Immature natural killer cell (primary cell): ENCODE measurements at regions not wholly inside any gene's neighbourhood (a gene's known extent, or its start where the extent isn't known, plus 50 kb on each side); places are given as distances from the start of the nearest gene placed in this dataset.
A peak's percentile ranks its signal among the peaks of the same experiment; 100 is the strongest.

ENCODE experiments used
- DNase-seq, 3 donors: peaks; one replicate each; pipeline ENCODE4 v3.0.0; 2022; ENCODE audit warnings: mixed read lengths in 1 of 3
- H3K27ac Mint-ChIP-seq, 6 donors: one replicate each; pipeline ENCODE4 v1.8.0; 2020; ENCODE audit warnings: mixed read lengths in 6 of 6, mild to moderate bottlenecking in 5 of 6, inconsistent platforms in 4 of 6, moderate library complexity in 3 of 6
- H3K27me3 Mint-ChIP-seq, 3 donors: one replicate each; pipeline ENCODE4 v1.8.0; 2020 to 2021; ENCODE audit warnings: low read depth in 3 of 3, mild to moderate bottlenecking in 3 of 3, mixed read lengths in 3 of 3, moderate library complexity in 3 of 3, inconsistent platforms in 1 of 3
- H3K36me3 Mint-ChIP-seq, 3 donors: one replicate each; pipeline ENCODE4 v1.8.0; 2020; ENCODE audit warnings: mixed read lengths in 3 of 3, inconsistent platforms in 2 of 3, mild to moderate bottlenecking in 2 of 3
- H3K4me1 Mint-ChIP-seq, 2 donors: one replicate each; pipeline ENCODE4 v1.8.0; 2020; ENCODE audit warnings: inconsistent platforms in 2 of 2, mild to moderate bottlenecking in 2 of 2, mixed read lengths in 2 of 2, moderate library complexity in 1 of 2
- H3K4me3 Mint-ChIP-seq, 5 donors: one replicate each; pipeline ENCODE4 v1.8.0; 2020; ENCODE audit warnings: mild to moderate bottlenecking in 5 of 5, mixed read lengths in 5 of 5, inconsistent platforms in 3 of 5, moderate library complexity in 3 of 5
- H3K9me3 Mint-ChIP-seq, 6 donors: one replicate each; pipeline ENCODE4 v1.8.0; 2020; ENCODE audit warnings: mild to moderate bottlenecking in 6 of 6, mixed read lengths in 6 of 6, inconsistent platforms in 4 of 6, moderate library complexity in 3 of 6

DNA sequence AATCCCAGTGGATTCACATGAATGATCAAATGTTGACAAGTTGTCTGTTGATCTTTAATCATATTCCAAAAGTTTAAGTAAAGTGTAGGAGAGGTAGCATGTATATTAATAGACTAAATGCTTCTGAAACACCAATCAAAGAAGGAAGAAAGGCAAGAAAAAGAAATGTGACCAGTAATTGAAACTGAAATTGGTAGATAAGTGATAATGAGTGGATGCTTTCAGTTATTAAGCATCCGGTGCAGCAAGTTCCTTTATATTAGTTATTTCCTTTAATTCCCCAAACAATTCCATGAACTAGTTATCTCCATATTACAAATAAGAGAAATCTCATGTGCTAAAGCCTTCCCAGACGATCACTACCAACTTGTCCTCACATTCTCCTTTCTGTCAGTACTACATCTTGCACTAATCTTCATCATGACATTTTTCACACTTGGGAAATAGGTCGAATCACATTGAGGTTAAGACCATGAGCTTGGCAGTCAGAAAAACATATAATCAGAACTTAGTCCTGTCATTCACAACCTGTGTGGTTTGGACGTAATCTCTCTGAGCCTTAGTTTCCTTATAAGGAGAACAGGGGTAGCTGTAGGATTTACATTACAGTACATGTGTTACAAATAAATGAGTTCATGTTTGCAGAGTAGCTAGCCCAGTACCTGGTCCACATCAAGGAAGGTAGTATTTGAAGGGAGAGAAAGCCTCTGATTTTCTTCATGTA, 182.1 kb downstream of the NOL4 start:
- H3K4me1 Mint-ChIP-seq = no peaks in the 10 kb centered on the region
- H3K4me3 Mint-ChIP-seq = no peak overlapping the region
- H3K36me3 Mint-ChIP-seq = no peaks in the 10 kb centered on the region
- H3K27ac Mint-ChIP-seq = no peak overlapping the region
- DNase-seq = no peak
- H3K9me3 Mint-ChIP-seq = peaks cover 0 to 15% (median 7%) of the 10 kb centered on the region in 6 donors
- H3K27me3 Mint-ChIP-seq = no peaks in the 10 kb centered on the region

DNA sequence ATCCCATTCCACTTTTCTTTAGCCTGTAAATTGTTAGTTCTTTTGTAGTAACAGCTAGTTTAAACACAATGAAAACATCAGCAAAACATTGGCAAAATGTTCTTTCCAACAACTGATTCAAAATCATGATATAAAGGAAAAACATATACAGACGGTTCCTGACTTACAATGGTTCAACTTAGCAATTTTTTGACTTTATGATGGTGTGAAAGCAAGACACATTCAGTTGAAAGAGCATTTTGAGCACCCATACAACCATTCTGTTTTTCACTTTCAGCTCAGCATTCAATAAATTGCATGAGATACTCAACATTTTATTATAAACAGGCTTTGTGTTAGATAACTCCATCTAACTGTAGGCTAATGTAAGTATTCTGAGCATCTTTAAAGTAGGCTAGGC, 185.1 kb downstream of the NOL4 start:
- Mint-ChIP-seq H3K27me3 (no peaks in the 10 kb centered on the region), H3K4me3 (no peak overlapping the region), H3K4me1 (no peaks in the 10 kb centered on the region), H3K27ac (no peak overlapping the region), H3K36me3 (no peaks in the 10 kb centered on the region), H3K9me3 (peaks cover 3 to 18% (median 9%) of the 10 kb centered on the region in 6 donors)
- DNase-seq = no peak

DNA sequence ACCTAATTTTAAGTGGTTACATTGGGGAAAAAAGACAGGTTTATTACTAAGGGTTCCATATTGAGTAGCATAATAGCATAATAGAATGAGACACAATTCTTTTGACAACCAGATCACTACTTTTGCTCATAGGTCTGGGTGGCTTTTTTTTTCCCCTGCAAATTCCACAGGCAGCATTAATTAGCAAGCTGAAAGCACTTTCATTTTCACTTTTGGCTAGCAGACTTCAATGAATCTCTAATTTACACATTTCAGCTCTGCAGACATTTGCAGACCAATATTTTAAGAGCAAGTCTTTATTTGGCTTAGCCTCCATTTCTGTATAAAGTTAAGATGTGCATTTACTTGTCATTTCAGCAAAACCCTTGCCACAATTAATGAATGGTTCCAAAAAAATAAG, 185.5 kb downstream of the NOL4 start:
- peaks cover 4 to 16% (median 10%) of the 10 kb centered on the region in 6 donors for H3K9me3 Mint-ChIP-seq
- H3K4me1 Mint-ChIP-seq = no peaks in the 10 kb centered on the region
- H3K27me3 Mint-ChIP-seq = no peaks in the 10 kb centered on the region
- DNase-seq = no peak
- peak overlapping the region in 1 of 5 donors; percentile 35 for H3K4me3 Mint-ChIP-seq
- H3K27ac Mint-ChIP-seq = no peak overlapping the region
- H3K36me3 Mint-ChIP-seq = no peaks in the 10 kb centered on the region

DNA sequence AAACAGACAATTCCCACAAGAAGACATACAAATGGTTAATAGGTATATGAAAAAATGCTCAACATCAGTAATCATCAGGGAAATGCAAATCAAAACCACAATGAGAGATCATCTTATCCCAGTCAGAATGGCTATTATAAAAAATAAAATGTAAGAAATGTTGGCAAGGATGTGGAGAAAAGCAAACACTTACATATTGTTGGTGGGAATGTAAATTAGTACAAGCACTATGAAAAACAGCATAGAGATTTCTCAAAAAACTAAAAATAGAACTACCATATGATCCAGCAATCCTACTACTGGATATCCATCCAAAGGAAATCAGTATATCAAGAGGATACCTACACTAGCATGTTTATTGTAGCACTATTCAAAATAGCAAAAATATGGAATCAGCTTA, 186.6 kb downstream of the NOL4 start:
- Mint-ChIP-seq H3K4me1 (no peaks in the 10 kb centered on the region), H3K4me3 (no peak overlapping the region), H3K27ac (no peak overlapping the region), H3K9me3 (peaks cover 8 to 24% (median 14%) of the 10 kb centered on the region in 6 donors), H3K36me3 (peaks cover 0 to 6% (median 0%) of the 10 kb centered on the region in 3 donors), H3K27me3 (no peaks in the 10 kb centered on the region)
- no peak for DNase-seq

DNA sequence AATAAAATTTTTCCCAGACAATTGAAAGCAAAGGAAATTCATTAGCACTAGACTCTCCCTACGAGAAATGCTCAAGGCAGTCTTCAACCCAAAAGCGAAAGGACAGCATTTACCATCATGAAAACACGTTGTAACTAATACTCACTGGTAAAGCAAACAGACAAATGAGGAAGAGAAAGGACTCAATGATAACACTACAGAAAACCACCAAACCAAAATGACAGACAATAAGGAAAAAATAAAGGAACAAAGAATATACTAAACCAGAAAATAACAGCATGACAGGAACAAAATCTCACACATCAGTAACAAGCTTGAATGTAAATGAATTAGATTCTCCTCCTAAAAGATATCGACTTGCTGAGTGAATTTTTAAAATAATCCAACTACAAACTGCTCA, 190.7 kb downstream of the NOL4 start:
- DNase-seq = no peak
- H3K4me1 Mint-ChIP-seq = no peaks in the 10 kb centered on the region
- no peak overlapping the region for H3K27ac Mint-ChIP-seq
- peaks cover 11 to 31% (median 19%) of the 10 kb centered on the region in 6 donors for H3K9me3 Mint-ChIP-seq
- peaks cover 0 to 2% (median 0%) of the 10 kb centered on the region in 3 donors for H3K27me3 Mint-ChIP-seq
- peaks cover 0 to 6% (median 0%) of the 10 kb centered on the region in 3 donors for H3K36me3 Mint-ChIP-seq
- no peak overlapping the region for H3K4me3 Mint-ChIP-seq

DNA sequence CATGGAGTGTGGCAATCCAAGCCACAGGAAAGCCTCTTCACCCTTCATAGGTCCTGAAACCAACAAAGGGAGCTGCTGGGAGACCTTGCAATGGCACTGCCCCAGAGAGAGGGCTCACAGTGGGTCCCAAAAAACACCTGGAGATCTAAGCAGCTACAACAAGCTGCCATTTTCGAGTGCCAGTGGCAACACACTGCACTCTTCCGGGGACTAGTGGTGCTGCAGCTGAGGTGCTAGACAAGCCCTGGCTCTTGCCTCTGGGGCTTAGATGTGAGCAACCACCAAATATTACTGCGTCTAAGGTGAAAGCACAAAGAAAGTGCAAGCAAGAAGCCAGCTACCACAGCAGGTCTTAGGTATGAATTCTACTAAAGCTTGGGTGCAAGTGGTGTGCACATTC, 192.9 kb downstream of the NOL4 start:
- Mint-ChIP-seq H3K27ac (no peak overlapping the region), H3K9me3 (peaks cover 11 to 31% (median 15%) of the 10 kb centered on the region in 6 donors), H3K4me1 (no peaks in the 10 kb centered on the region)

DNA sequence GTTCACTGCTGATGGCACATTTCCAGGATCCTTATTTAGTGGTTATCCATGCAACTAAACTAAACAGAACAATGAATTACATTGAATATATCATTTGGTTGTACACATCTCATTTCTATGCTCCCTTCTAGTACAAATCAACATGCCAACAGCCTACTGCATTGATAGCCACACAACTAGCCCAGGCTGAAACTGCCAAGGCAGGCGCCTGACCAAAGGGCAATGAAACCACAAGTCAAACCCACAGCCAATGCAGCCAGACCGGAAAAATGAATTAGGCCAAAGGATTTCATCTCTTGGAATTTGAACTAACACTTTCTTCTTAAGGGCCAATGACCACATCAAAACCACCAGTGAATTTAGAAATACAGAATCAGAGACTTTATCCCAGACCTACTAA, 196.4 kb downstream of the NOL4 start:
- H3K27me3 Mint-ChIP-seq = peaks cover 0 to 2% (median 1%) of the 10 kb centered on the region in 3 donors
- no peak overlapping the region for H3K4me3 Mint-ChIP-seq
- DNase-seq = no peak
- peaks cover 3 to 23% (median 8%) of the 10 kb centered on the region in 6 donors for H3K9me3 Mint-ChIP-seq
- H3K4me1 Mint-ChIP-seq = no peaks in the 10 kb centered on the region
- no peaks in the 10 kb centered on the region for H3K36me3 Mint-ChIP-seq
- H3K27ac Mint-ChIP-seq = no peak overlapping the region

More for the DNA sequence above, 192.9 kb downstream of the NOL4 start:
- no peak overlapping the region for H3K4me3 Mint-ChIP-seq
- H3K27me3 Mint-ChIP-seq = peaks cover 0 to 2% (median 0%) of the 10 kb centered on the region in 3 donors
- DNase-seq = no peak
- H3K36me3 Mint-ChIP-seq = peaks cover 0 to 6% (median 0%) of the 10 kb centered on the region in 3 donors

DNA sequence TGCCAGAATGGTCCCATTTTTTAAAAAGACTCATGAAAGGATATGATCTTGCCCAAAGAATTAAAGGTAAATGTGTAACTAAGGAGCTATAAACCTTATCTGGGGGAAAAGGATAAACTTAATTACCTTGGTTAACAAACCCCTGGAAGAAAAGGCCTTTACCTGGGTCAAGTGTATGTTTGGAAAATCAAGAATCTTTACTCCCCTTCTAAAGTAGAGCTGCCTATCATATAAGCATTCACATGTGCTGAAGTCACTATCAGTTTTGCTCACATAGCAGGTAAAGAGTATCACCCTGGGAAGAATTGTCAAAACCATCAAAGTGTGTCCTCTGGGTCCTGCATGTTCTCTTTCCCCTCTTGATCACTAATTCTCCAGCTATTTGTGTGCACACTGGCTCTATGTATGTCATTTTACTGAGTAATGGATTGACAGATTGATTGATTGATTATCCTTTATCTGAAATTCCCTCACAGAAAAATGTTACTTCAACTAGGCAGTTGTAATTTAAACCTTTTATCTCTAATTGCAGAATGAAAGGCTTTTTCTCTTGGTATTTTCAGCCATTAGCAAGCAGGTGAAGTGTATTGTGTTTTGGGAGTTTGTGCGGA, 199.4 kb downstream of the NOL4 start:
- peaks cover 0 to 1% (median 0%) of the 10 kb centered on the region in 3 donors for H3K27me3 Mint-ChIP-seq
- no peak for DNase-seq
- no peak overlapping the region for H3K27ac Mint-ChIP-seq
- H3K36me3 Mint-ChIP-seq = no peaks in the 10 kb centered on the region
- H3K4me1 Mint-ChIP-seq = no peaks in the 10 kb centered on the region
- H3K9me3 Mint-ChIP-seq = peaks cover 3 to 28% (median 7%) of the 10 kb centered on the region in 6 donors
- H3K4me3 Mint-ChIP-seq = no peak overlapping the region

DNA sequence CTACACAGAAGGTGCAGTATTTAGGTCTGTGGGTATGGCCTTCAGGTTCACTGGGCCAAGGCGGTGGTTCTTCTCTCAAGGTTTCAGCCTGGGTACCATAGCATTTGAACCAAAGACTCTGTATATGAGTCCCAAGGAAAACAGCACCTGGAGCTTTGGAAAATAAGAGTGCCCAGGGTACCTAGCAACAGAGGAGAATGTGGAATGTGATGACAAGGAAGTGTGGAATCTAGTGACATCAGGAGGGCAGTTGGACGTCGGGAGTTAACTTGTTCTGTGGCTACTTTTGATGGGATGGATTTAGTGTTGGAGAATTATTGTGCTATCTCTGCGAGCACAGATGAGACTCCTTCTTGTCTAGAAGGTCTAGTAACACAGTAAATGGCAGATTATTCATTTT, 201.2 kb downstream of the NOL4 start:
- Mint-ChIP-seq H3K27me3 (peaks cover 0 to 1% (median 0%) of the 10 kb centered on the region in 3 donors), H3K4me3 (no peak overlapping the region), H3K36me3 (no peaks in the 10 kb centered on the region), H3K4me1 (no peaks in the 10 kb centered on the region), H3K27ac (no peak overlapping the region), H3K9me3 (peaks cover 0 to 25% (median 6%) of the 10 kb centered on the region in 6 donors)
- DNase-seq = no peak

DNA sequence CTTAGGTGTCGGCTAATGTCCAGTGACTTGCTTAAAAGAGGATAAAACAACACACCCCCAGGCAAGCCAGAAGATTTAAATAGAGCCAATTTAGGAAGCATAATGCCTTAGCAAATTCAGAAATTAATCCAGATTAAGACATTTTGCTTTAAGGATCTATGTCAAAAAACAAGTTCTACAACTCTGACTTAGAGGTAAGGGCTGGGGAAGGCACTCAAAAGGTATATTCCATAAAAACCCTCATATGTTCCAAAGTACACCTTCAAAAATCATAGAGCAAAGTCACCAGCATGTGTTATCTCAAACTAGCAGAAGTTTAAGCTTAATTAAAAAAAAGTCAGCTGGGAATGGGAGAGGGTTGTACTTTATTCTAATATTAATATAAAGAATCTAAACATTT, 206.4 kb downstream of the NOL4 start:
- Mint-ChIP-seq H3K27ac (no peak overlapping the region), H3K36me3 (no peaks in the 10 kb centered on the region), H3K27me3 (no peaks in the 10 kb centered on the region), H3K4me1 (no peaks in the 10 kb centered on the region), H3K9me3 (peaks cover 2 to 11% (median 6%) of the 10 kb centered on the region in 6 donors), H3K4me3 (no peak overlapping the region)
- no peak for DNase-seq

DNA sequence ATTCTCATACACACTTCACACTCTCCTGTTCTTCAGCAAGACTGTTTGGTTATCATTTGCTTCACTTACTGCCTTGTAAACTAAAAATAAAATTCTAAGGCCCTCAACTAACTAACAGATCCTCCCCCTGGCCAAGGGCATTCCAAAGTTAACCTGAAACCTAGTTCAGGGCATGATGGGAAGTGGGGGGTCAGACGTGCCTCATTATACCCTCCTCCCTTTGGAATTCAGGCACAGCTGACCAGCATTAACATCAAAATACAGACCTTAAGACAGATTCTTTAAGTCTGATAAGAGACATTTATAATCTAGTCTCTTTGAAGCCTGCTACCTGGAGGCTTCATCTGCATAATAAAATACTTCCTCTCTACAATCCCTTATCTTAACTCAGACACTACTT, 221.0 kb downstream of the NOL4 start:
- no peaks in the 10 kb centered on the region for H3K27me3 Mint-ChIP-seq
- H3K36me3 Mint-ChIP-seq = no peaks in the 10 kb centered on the region
- H3K9me3 Mint-ChIP-seq = peaks cover 7 to 36% (median 9%) of the 10 kb centered on the region in 6 donors
- H3K27ac Mint-ChIP-seq = no peak overlapping the region
- no peaks in the 10 kb centered on the region for H3K4me1 Mint-ChIP-seq
- H3K4me3 Mint-ChIP-seq = no peak overlapping the region
- no peak for DNase-seq

DNA sequence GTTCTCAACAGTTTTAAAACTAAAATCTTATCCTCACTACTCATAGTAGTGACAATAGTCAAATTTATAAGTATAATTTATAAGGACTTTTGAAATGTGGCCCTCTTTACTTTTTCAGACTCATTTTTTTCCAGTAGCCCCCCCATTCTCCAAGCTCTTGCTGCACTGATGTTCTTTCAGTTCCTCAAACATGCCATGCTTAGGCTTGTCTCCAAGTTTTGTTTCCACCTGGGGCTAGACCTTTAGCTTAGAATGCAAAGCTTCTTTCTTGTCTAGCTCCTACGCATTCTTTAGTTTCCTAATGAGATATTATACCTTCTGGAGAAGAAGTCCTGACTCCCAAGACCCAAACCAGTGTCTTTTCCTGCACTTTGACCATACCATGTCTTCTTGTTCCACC, 222.6 kb downstream of the NOL4 start:
- no peaks in the 10 kb centered on the region for H3K4me1 Mint-ChIP-seq
- H3K27me3 Mint-ChIP-seq = no peaks in the 10 kb centered on the region
- H3K36me3 Mint-ChIP-seq = no peaks in the 10 kb centered on the region
- no peak overlapping the region for H3K27ac Mint-ChIP-seq
- H3K4me3 Mint-ChIP-seq = no peak overlapping the region
- DNase-seq = no peak
- H3K9me3 Mint-ChIP-seq = peaks cover 5 to 29% (median 10%) of the 10 kb centered on the region in 6 donors

DNA sequence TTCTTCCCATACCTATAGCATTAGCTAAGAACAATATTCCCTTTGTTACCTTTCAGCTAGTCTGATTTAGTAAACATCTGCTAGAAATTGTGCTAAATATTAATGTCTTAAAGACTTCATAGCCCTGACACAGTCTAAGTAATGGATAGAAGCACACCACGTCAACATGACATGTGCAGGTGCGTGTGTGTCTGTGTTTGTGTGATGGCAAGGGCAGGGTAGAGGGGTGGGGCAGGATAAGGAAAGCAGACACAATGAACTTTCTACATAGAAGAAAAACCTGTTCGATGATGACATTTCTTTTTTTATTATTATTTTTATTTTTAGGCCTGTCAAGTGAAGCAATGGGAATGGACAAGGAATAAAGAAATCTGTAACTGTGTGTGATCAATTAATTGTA, 223.3 kb downstream of the NOL4 start:
- no peaks in the 10 kb centered on the region for H3K27me3 Mint-ChIP-seq
- no peak overlapping the region for H3K4me3 Mint-ChIP-seq
- peaks cover 5 to 32% (median 10%) of the 10 kb centered on the region in 6 donors for H3K9me3 Mint-ChIP-seq
- no peaks in the 10 kb centered on the region for H3K36me3 Mint-ChIP-seq
- no peak for DNase-seq
- H3K4me1 Mint-ChIP-seq = no peaks in the 10 kb centered on the region
- no peak overlapping the region for H3K27ac Mint-ChIP-seq

DNA sequence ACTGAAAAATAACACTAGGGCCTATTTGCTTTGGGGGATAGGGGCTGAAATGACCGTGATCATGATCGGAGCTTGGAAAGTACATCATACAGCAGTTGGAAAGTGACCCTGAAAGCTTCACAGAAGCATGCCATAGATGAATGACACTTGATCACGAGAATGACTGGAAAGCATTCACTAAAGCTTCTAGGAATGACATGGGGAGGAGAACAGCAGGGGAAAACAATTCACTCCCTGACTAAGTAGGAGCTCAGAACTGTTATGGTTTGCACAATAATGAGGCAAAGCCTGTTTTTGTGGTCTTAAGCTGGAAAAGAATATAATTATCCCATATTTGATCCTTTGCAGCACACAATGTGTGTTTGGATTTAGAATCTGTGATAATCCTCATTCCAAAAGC, 237.5 kb downstream of the NOL4 start:
- Mint-ChIP-seq H3K4me1 (no peaks in the 10 kb centered on the region), H3K27me3 (peaks cover 0 to 1% (median 0%) of the 10 kb centered on the region in 3 donors), H3K4me3 (no peak overlapping the region), H3K27ac (no peak overlapping the region), H3K36me3 (no peaks in the 10 kb centered on the region), H3K9me3 (peaks cover 12 to 35% (median 16%) of the 10 kb centered on the region in 6 donors)
- DNase-seq = no peak
